ENCODE measurements at regions not wholly inside any gene's neighbourhood (a gene's known extent, or its start where the extent isn't known, plus 50 kb on each side); places are given as distances from the start of the nearest gene placed in this dataset.

DNA sequence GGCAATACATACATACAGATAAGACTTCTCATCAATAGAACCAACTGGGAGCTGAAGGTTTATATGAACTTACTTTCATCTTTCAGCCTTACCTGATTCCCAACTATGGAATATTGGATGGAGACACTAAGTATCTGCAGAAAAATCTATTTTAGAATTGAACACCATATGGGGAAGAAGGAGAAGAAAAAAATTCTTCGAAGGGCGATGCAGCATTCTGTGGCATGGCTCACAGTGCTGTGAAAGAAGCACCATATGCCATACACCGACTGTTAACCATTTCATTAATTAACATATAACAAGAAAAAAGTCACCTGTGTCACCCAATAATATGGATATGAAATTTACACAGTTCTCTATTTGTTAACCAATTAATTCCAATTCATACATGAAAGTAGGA is 1374.4 kb upstream of the MAP3K7 start:
- intact Hi-C loops (cut with DNase I; ENCODE audit: low total_unique reads): no loop called here
- TF ChIP-seq, protein P1, sequence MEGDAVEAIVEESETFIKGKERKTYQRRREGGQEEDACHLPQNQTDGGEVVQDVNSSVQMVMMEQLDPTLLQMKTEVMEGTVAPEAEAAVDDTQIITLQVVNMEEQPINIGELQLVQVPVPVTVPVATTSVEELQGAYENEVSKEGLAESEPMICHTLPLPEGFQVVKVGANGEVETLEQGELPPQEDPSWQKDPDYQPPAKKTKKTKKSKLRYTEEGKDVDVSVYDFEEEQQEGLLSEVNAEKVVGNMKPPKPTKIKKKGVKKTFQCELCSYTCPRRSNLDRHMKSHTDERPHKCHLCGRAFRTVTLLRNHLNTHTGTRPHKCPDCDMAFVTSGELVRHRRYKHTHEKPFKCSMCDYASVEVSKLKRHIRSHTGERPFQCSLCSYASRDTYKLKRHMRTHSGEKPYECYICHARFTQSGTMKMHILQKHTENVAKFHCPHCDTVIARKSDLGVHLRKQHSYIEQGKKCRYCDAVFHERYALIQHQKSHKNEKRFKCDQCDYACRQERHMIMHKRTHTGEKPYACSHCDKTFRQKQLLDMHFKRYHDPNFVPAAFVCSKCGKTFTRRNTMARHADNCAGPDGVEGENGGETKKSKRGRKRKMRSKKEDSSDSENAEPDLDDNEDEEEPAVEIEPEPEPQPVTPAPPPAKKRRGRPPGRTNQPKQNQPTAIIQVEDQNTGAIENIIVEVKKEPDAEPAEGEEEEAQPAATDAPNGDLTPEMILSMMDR (IDR thresholded peaks at IDR 0.05): no peak
- DNase-seq (ENCODE audit: low spot score in 2 of 2): no peak
- no peak overlapping the region for H3K4me3 ChIP-seq (ENCODE audit: low read depth, poor library complexity, severe bottlenecking)
- 90 to 96% methylated on average over 3 of the region's 3 CpGs for WGBS, 2 donors

DNA sequence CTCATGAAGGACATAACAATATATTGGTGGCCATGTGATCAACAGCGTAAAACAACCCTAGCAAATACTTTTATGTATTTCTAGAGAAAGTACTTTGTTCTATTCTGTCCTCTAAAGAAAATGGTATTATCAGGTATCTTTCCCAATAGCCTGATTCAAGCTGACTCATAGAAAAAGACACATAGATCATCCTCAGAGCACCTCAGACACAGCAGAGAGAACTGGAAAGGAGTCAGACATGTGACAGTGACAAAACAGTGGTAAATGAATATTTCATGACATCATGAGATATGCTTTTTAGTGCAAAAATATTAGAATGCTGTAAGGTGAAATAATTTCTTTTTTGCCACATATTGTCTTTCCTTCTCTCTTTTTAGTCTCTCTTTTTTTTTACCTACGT is 1355.0 kb upstream of the MAP3K7 start:
- 79 to 87% methylated on average over 2 of the region's 2 CpGs for WGBS, 2 donors
- intact Hi-C loops (cut with DNase I; ENCODE audit: low total_unique reads): no loop called here
- no peak for TF ChIP-seq POLR2A (IDR thresholded peaks at IDR 0.05)
- TF ChIP-seq, protein P1 (IDR thresholded peaks at IDR 0.05): no peak
- no peak for DNase-seq (ENCODE audit: low spot score in 2 of 2)
- no peak overlapping the region for H3K4me3 ChIP-seq (ENCODE audit: low read depth, poor library complexity, severe bottlenecking)

DNA sequence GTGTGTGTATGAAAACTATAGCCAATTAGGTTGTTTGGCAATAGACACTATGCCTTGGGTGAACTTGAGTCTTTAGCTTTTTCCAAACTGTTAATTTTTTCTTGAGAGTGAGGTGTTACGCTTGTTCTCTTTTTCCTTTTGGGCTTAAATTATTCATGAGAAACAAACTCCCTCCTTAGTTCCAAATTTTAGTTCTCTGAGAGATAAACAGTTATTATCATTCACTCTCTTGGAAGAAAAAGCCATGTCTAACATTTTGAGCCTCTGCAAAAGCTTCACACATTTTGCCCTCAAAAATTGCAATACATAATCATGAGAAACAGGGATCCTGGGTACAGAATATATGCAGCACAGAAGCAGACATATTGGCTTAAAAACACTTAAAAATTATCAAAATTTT is 1353.9 kb upstream of the MAP3K7 start:
- DNase-seq (ENCODE audit: low spot score in 2 of 2): no peak
- TF ChIP-seq POLR2A (IDR thresholded peaks at IDR 0.05): no peak
- TF ChIP-seq, protein P1 (IDR thresholded peaks at IDR 0.05): no peak
- intact Hi-C loops (cut with DNase I; ENCODE audit: low total_unique reads): no loop called here
- 80 to 91% methylated on average over 1 of the region's 1 CpG for WGBS, 2 donors
- H3K4me3 ChIP-seq (ENCODE audit: low read depth, poor library complexity, severe bottlenecking): no peak overlapping the region

DNA sequence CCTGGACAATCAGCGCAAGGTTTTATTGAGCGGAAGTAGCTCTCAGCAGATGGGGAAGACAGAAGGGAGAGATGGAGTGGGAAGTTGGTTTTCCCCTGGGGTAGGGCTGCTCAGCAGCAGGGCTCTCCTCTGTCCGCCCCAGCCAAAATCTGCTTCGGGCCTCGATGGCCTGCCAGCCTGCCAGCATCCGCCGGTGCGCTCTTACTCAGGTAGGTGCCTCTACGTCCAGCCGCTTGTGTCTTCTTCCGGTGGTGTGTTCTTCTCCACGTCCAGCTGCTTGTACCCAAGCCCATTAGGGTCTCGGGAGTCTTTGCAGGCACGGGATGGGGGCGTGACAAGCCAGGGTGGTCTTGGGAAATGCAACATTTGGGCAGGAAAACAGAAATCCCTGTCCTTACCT is 1340.0 kb upstream of the MAP3K7 start:
- no peak for DNase-seq (ENCODE audit: low spot score in 2 of 2)
- no peak overlapping the region for H3K4me3 ChIP-seq (ENCODE audit: low read depth, poor library complexity, severe bottlenecking)
- no peak for TF ChIP-seq POLR2A (IDR thresholded peaks at IDR 0.05)
- TF ChIP-seq, protein P1 (IDR thresholded peaks at IDR 0.05): no peak
- WGBS, 2 donors: 94% methylated on average over 15 of the region's 15 CpGs
- intact Hi-C loops (cut with DNase I; ENCODE audit: low total_unique reads): no loop called here

DNA sequence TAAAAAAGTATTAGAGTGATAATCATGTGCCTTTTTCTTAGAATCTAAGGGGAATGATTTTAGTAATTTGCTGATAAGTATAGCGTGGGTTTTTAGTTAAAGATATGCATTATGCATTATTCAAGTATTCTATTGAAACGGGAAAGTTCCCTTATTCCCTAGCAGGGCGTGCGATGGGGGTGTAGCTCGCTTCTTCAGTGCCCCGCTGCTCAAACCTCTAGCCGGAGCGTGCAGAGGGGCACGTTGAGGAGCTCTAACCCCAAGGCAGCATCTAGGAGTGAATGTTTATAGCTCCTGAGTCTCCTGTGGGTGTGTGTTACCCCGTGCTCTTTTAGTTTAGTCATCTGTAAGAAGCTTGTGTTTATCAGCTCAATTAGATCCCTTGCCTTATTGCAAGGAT is 1339.5 kb upstream of the MAP3K7 start:
- WGBS, 2 donors: 88 to 91% methylated on average over 10 of the region's 10 CpGs
- no peak for TF ChIP-seq POLR2A (IDR thresholded peaks at IDR 0.05)
- TF ChIP-seq, protein P1 (IDR thresholded peaks at IDR 0.05): no peak
- DNase-seq (ENCODE audit: low spot score in 2 of 2): no peak
- intact Hi-C loops (cut with DNase I; ENCODE audit: low total_unique reads): no loop called here
- H3K4me3 ChIP-seq (ENCODE audit: low read depth, poor library complexity, severe bottlenecking): no peak overlapping the region

DNA sequence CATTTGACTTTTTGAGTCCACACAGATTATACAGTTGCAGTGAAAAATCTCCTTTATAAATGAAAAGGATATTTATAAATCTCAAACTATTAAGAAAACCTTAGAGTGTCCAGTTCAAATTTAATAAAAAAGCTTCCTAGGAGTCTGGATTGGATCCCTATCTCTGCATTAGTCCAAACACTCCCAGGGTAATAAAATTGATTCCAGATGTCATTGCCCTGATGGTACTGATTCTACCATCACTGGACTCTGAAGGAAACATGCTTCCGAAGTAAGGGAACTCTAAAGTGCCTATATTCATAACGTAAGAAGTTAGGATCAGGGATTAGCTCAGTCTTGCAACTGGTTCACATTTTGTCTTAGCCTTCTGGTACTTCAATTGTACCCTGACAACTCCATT is 1325.1 kb upstream of the MAP3K7 start:
- 77 to 78% methylated on average over 2 of the region's 2 CpGs for WGBS, 2 donors
- TF ChIP-seq, protein P1 (IDR thresholded peaks at IDR 0.05): no peak
- TF ChIP-seq POLR2A (IDR thresholded peaks at IDR 0.05): no peak
- no peak for DNase-seq (ENCODE audit: low spot score in 2 of 2)
- H3K4me3 ChIP-seq (ENCODE audit: low read depth, poor library complexity, severe bottlenecking): no peak overlapping the region
- intact Hi-C loops (cut with DNase I; ENCODE audit: low total_unique reads): no loop called here
